ENCODE measurements at regions not wholly inside any gene's neighbourhood (a gene's known extent, or its start where the extent isn't known, plus 50 kb on each side); places are given as distances from the start of the nearest gene placed in this dataset.

DNA sequence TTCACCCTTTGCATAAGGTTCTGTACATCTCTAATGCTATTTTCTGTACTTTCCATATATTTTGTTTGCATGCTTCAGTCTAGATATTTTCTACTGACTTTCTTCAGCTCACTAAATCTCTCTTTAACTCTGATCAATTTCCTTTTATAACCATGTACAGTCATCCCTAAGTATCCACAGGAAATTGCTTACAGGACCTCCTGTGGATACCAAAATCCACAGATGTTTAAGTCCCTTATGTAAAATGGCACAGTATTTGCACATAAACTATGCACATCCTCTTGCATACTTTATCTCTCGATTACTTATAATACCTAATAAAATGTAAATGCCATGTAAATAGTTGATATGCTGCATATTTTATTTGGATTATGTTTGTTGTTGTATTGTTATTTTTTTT, 442.1 kb downstream of the TLE4 start:
- DNase-seq: no peak

DNA sequence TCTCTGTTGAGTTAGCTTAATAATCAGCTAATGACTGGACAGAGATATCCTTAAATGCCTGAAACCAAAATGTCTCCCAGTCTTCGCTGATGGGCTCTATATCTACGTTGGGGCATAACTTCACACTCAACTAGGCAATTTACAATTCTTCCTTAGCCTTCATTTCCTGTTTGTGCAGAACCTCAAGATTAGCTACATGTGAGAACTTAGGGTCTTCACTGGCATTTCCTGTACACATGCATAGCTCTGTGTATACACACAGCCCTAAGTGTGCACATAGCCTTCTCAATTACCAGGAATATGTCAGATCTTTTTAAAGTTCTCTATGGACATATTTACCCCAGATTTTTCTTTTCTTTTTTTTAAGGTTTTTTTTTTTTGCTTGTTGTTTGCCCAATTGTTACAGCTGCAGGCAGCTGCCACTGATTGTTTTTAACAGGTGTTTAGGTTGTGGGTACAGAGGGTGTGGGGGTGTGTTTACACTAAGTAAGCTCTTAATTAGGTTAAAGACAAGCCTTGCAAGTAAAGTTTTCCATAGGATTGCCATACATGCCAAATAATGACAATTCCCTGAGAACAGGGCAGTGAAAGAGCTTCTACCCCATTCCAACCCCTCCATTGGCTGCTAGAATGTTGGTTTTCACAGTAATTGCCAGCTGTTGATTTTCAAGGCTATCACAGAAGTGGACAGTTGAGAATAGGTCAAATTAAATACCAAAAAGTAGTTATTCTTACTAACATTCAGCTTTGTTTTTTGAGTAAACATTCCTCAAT, 441.0 kb downstream of the TLE4 start:
- DNase-seq: no peak

DNA sequence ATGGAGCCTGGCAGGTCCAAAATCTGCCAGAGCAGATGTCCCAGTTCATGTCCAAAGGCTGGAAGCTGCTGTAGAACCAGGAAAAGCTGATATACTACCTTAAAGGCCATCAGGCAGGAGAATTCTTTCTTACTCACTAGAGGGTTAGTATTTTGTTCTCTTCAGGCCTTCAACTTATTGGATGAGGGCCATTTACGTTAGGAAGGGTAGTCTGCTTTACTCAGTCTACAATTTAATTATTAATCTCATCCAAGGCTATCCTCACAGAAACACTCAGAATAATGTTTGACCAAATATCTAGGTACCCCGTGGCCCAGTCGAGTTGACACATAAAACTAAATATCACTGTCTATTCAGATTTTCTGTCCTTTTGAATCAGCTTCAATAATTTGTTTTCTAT, 437.4 kb downstream of the TLE4 start:
- no peak for DNase-seq

DNA sequence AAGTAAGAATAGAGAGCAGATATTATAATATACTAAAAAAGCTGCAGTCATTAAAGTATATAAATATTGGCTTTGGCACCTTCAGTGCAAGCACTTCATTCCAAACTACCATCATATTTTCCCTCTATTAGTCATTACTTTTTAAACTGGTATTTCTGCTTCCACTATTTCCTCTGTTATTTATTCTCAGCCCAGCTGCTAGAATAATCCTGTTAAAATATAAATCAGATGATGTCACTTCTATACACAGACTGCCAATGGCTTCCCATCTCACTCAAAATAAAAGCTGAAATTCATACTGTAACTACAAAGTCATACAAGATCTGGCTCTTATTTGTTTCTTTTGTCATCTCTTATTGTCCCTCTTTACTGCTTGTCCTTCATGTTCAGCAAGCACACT, 432.9 kb downstream of the TLE4 start:
- DNase-seq: no peak

DNA sequence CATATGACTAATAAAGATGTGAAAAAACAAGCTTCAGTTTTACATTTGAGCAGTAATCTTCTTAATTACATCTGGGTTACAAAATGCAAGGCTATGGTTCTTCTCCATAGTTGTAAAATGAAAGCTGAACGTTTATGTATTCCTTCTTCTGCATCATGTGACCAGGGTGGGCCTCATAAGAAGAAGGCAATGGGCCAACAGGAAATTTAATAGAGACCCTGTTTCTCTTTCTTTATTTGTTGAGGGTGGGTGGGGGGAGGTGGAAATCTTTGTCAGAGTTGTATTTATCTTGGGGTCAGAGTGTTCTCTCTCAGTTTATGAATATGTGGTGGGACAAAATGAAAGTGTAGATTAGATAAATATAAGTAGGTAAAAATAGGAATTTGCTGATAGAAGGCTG, 418.8 kb downstream of the TLE4 start:
- no peak for DNase-seq

DNA sequence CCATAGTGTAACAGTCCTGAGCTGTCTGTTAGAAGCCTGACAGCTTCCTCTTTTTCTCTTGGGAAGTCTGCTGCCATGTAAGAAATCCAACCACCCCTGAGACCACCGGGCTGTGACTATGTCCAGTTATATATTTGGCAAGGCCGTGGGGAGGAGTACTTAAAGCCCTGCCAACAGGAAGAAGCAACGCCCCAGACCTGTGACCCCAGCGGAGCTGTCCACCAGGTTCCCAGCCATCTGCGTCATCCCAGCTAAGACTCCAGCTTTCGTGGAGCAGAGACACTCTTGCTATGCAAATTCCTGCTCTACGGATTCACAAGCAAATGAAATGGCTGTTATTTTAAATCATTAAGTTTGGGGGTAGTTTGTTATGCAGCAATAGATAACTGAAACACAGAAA, 417.3 kb downstream of the TLE4 start:
- DNase-seq: no peak

DNA sequence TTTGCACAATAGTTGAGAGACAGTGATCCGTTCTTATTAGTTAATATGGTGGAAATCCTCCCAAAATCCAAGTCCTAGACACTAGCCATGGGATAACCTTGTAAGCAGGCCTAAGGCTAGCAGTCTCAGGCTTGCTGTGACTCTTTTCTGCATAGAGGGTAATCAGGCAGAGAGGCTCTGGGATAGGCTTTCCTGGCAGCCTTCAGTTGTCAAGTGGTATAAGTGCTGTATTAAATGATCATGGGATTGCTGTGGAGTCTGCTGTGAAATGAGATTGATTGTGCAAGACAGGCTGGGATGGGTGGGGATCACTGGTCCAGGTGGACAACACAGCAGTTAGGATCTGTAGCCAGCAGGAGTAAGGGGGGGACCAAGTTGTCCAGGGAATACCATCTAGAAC, 416.4 kb downstream of the TLE4 start:
- DNase-seq: no peak

DNA sequence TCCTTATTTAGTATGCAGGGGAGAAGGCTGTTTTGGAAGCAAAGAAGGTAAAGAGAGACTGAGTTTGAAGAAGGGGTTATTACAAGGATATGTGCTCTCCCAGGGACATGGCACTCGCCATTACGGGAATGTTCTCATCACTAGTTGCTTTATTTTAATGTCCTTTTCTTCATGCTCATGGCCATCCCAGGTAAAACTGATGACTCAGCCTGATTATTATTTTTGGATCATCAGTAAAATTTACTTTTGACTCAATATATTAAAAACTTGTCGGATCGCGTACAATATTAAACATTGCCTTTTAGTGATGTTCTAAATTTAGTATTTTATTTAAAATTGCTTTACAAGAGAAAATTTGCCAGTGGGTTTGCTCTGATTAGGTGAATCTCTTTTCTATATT, 414.7 kb downstream of the TLE4 start:
- no peak for DNase-seq

DNA sequence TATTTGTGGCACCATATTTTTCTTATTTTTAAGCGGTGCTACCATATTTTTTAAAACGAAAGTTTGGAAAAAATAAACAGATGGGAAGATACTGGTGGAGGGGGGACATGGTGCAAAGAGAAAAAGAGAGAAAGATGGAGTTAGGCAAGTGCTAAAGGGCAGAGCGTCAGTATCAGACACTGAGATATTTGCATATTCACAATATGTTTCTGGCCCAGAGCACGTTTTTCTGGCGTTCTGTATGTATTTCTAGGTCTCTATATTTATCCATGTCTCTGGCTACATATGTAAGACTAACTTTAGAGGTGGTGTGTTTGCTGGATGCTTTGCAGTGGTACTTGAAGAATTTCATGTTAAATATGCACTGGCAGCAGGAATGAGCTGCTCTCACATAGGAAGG, 414.0 kb downstream of the TLE4 start:
- no peak for DNase-seq

DNA sequence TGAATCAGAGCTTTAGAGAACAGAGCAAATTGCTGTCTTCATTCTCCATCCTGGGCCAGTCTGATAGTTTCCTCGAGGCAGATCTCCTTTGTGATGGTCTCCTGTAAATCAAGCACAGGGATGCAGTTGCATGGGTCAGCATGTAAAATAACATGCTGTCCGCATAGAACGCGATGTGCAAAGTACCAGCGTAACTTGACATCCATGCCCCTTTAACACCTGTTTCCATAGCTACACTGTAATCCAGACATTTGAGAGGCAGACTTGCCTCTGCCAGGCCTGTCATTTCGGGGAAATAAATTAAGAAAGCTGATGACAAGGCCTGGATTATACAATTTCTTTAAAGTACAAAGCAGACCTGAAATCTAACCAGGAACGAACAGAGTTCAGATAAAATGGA, 413.5 kb downstream of the TLE4 start:
- DNase-seq: no peak

DNA sequence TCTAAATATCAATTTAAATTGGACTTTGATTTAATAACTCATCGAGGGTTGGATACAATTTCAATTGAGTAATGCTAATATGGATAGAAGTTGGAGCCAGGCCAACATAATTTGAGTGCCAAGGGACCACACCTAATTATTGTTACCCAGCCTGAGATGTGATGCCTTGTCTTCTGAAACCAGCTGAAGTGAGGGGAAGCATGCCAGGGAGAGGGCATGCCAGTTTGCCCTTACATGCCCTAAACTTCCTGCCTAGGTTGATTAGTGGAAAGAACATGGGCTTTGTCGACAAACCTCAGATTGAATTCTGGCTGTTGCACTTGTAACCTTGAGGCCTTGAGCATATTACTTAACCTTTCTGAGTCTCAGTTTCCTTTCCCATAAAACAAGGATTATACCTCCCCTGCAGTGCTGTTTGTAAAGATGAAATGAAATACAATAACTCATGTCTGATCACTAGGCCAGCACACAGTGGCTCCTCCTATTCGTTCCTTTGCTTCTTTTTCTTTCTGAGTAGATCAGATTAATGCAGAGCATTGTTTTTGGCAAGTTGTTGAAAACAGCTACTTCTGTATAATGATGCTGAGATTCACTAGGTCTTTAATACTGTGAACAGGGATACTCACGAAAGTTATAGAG, 412.8 kb downstream of the TLE4 start:
- DNase-seq: no peak

DNA sequence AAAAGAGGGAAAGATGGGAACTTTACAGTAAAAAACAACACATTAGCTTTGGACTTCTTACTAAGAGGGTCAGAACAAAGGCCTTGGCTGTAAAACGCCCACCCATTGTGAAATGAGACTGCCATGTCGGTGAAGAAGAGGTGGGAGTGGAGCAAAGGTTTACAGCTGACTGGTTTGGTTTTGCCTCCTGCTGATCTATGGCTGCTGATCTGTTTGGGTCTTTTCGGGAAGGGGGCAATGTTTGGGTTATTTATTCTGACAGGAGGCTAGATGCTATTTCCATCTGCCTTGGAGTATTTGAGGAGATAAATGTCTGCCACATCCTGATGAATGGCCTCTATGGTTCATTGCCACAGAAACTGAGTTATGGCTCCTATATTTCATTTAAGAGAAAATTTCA, 408.7 kb downstream of the TLE4 start:
- no peak for DNase-seq

DNA sequence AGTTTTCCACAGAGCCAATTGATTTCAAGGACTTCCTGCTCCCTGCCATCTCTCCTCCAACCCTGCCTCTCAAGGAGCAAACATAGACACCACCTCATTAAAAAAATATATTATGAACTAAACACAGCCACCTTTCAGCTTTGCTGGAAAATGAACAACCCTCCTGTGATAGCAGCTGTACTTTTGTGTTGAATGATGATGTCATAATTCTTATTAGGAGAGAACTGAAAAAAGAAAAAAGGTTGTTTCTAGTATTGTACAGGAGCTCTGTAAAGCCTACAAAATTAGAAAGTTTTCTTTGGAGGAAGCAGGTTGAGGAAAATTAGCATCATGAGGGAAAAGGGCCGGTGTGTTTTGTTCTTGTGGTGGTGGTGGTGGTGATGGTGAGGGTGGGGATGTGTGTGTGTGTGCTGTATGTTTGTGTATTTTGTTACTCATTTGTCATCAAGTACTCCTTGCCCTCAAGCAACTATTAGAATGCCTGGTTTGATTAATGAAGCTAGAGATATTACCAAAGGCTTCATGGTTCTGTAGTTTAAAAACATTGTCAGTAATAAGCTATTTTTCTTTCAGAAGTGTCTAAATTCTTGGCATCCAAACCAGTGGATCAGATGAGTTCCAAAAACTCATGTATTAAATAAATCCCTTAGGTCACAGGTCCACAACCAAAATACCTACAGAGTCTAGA, 405.9 kb downstream of the TLE4 start:
- DNase-seq: no peak

DNA sequence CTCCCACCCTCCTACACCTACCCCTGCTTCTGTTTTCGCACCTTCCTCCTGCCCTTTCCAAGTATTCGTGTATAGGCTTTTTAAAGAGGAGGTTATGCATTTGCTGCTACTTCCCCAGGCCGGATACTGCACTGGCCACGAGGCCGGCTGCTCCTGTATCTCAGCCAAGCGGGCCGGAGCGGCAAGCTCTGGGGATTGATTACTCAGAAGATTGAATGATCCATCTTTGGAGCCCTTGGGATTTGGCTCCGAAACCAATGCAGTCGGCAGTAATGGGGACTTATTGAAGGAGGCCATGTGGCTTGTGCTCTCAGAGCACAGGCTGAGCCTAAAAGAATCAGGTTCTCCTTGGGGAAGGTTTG, 405.3 kb downstream of the TLE4 start:
- DNase-seq: no peak

DNA sequence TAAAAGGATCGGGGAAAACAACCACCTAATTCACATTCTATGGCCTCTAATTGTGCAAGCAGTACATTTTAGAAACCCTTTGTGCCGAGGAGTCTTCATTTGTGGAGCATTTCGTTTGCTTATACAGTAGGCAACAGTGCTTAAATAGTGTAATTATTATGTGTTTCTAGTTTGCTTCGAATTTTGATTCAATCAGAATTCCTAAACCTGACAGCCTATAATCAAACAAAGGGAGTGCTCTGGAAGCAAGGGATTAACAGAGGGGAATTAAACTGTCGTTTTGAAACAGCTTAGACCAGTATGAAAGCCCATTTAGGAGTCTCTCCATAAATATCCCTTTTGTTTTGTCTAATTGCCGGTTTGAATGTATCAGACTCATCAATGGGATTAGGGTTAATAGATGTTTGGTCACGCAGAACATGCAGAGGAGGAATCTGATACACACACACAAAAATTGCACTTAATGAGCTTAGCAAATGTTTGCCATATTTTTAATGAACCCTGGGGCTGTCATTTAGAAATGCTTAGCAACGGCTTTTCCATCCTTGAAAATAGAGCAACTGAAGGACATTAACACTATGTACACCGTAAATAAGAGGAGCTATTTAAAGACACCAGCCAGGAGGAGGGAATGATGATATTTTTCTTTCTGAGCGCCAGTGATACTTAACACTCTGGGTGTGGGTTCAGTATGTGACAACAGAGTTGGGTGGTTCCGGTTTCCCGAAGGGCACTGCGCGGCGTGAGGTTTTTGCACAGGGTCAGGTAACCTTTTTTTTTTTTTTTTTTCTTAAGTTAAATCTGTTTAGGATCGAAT, 404.7 kb downstream of the TLE4 start:
- DNase-seq: no peak

DNA sequence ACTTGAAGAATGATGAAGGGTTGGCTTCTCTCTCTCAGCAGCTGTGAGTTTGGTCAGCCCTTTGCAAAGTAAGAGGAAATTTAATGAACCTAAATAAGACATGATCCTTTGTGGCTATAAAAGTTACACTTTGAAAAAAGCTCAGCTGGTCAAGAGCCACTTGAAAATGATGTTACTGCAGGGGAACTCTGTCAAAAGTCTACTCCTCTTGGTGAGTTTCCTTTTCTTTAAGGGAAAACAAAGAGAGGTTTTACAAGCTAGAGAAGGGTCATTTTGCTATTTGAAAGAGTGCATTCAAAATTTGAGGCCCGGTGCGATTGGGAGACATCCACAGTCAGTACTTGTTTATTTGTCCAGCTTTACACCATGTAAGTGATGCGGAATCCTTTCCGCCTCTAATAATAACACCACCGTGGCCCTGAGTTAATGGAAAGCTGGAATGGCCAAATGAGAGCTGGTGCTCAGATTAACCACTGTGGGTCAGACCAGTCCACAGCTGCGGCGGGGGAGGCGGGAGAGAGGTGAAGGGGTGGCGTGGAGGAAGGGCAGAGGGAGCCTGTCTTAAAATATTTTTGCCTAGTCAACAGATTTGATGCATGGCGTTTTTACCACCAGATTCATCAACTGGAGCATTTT, 404.0 kb downstream of the TLE4 start:
- DNase-seq: no peak

DNA sequence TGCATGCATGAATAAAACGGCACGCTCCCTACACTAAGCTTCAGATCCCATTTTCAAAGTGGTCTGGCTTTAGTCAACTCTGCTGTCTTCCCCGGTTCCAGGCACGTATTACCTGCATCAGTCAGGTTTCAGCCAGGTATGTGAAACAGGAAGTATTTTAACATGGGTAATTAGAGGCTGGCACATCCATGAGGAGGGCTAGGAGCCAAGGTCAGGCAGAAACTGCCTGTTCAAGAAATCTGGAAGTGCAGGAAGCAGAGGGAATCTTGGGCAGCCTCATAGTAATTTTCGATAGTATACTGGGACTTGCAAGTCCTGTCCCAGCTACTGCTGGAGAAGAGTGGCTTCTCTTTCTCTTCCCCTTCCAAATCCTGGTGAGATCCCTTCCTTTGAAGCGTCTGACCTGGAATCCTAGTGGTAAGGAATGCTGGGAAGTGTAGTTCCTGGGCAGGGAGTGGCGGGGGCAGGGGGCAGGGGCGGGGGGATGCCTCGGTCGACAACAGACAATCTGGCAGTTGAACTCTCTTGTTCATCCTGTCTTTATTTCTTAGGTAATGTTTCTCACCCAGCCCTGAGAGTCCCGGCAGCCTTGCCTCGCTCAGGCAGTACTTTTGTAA, 403.1 kb downstream of the TLE4 start:
- no peak for DNase-seq

DNA sequence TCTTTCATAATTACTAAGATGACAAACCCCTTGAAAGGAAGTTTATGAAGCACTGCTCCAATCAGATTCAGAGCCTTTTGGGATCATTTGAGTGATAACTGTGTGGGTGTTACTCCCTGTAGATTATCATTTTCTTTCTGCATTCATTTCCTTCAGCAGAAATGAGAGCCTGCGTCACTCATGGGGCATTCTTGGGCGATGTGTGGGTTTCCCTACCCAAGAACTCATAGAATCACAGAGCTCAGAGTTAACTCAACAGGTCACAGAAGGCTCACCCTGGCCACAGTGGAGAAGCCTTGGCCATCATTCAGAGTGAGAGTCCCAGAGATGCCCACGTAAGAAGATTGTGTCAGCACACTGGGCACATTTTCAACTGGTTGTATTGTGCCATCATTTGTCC, 401.9 kb downstream of the TLE4 start:
- no peak for DNase-seq

DNA sequence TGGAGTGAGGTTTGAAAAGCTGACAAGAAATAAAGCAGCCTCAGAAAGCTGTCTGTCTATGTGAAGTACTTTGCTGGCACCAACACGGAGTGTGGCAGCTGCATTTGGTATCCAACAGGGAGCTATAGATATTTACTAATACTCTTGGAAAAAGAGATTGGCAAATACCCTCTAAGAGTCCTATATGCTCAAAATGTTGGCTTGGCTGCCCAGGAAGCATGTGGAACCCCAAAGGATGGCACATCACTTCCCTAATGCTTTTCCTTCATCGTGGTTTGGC, 398.3 kb downstream of the TLE4 start:
- DNase-seq: no peak

DNA sequence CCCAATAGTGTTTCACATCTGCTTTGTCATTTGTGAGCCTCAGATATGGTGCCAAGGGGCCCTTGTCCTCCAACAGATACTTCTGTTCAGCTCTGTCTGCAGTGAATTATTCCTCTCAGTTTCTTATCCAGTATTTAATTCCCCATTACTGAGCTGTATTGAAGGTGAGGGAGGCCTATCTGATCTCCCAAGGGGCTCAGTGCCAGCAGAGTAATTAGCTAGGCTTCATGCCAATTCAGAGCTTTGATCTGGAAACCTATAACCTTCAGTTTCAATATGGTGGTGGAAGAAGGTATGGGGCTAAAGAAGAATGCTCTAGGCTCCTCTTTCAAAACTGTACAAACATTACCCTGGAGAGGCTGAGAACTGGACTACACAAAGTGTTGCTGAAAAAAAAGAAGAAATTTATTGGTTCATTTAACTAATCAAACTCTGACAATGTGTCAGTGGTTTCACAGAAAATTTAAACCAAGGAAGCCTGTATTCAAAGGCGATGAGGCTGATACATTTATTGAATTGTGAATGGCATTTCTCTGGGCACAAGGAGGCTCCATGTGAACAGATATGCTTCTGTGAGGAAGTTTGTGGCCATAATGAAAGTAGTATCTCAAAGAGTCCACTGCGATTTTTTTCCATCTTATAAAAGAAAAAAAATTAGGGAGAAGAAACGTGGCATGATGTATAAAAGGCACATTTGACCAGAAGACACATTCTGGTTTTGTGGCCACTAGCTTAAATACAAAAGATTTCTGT, 397.8 kb downstream of the TLE4 start:
- no peak for DNase-seq

DNA sequence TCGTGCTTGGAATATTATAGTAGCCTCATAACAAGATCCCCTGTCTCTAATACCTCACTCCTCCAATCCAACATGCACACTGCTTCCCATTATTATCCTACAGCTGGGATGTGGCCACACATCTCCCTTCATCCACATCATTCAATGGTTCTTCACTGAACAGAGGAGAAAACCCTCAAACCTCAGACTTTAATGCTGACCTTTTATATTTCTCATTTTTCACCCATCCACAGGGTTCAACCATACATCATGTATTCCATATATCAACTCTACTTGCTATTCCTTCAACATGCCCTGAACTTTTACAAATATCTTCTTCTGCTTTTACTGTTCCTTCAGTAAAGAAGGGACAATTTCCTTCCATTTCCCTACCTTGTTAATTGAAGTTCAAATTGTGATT, 396.8 kb downstream of the TLE4 start:
- no peak for DNase-seq

DNA sequence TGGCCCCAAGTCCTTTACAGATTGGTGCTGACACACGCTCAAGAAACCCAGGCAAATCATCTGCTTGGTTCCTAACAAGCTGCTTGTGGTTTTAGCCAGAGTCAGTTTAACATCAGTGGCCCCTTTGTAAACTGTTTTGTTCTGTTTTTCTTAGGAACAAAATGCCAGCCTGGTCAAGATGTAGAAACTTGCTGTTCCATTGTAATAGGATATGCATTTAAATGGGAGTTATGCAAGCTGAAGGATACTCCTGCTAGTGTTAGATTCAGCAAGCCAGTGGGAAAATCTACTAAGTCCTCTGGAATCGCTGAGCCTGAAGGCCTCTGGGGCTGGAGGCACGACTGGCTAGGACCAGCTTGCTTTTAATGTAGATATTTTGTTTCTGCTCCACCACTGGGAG, 391.1 kb downstream of the TLE4 start:
- DNase-seq: no peak
